Pons (tissue), 1 donor: ENCODE measurements at regions not wholly inside any gene's neighbourhood (a gene's known extent, or its start where the extent isn't known, plus 50 kb on each side); places are given as distances from the start of the nearest gene placed in this dataset.

Experiments
- DNase-seq: peaks from one replicate; pipeline ENCODE4 v3.0.0-alpha.2; 2016; ENCODE audit warnings: low spot score

GRCh38 chr9:108496846-108497245, 358.9 kb downstream of the ACTL7B start:
- no peak for DNase-seq

GRCh38 chr9:108489567-108489966, 366.2 kb downstream of the ACTL7B start:
- no peak for DNase-seq

GRCh38 chr9:108486831-108487230, 369.0 kb downstream of the ACTL7B start:
- no peak for DNase-seq

GRCh38 chr9:108484468-108484867, 371.3 kb downstream of the ACTL7B start:
- no peak for DNase-seq

GRCh38 chr9:108483676-108484075, 372.1 kb downstream of the ACTL7B start:
- no peak for DNase-seq

- no peak for DNase-seq
Observed at GRCh38 chr9:108479989-108480652, 375.7 kb downstream of the ACTL7B start.

GRCh38 chr9:108478431-108479332, 377.1 kb downstream of the ACTL7B start:
- peak; percentile 28 for DNase-seq

GRCh38 chr9:108477529-108478006, 378.2 kb downstream of the ACTL7B start:
- DNase-seq, result no peak

GRCh38 chr9:108476574-108476973, 379.2 kb downstream of the ACTL7B start:
- no peak for DNase-seq

GRCh38 chr9:108475813-108476212, 380.0 kb downstream of the ACTL7B start:
- DNase-seq, result no peak

- no peak for DNase-seq
Observed at GRCh38 chr9:108474356-108474755, 381.4 kb downstream of the ACTL7B start.

GRCh38 chr9:108473209-108474112, 382.3 kb downstream of the ACTL7B start:
- no peak for DNase-seq

- no peak for DNase-seq
Observed at GRCh38 chr9:108469654-108470053, 386.1 kb downstream of the ACTL7B start.

- DNase-seq, result no peak
Observed at GRCh38 chr9:108468364-108468763, 387.4 kb downstream of the ACTL7B start.

GRCh38 chr9:108467653-108468324, 388.0 kb downstream of the ACTL7B start:
- no peak for DNase-seq

- DNase-seq, result no peak
Observed at GRCh38 chr9:108467161-108467560, 388.6 kb downstream of the ACTL7B start.

GRCh38 chr9:108466304-108466703, 389.5 kb downstream of the ACTL7B start:
- DNase-seq, result no peak

- DNase-seq, result no peak
Observed at GRCh38 chr9:108463932-108464606, 391.7 kb downstream of the ACTL7B start.

GRCh38 chr9:108456903-108457302, 398.9 kb downstream of the ACTL7B start:
- no peak for DNase-seq

GRCh38 chr9:108445431-108446071, 410.2 kb downstream of the ACTL7B start:
- peak; percentile 97 for DNase-seq
